Subcutaneous abdominal adipose tissue (tissue), 5 donors: ENCODE measurements at regions not wholly inside any gene's neighbourhood (a gene's known extent, or its start where the extent isn't known, plus 50 kb on each side); places are given as distances from the start of the nearest gene placed in this dataset.

Experiments used
- H3K27ac ChIP-seq: one replicate; pipeline ENCODE4 v1.7.0; 2013; ENCODE audit warnings: low read depth, mild to moderate bottlenecking, inconsistent platforms, low read length, moderate library complexity
- H3K27me3 ChIP-seq, 5 donors: one replicate each; pipeline ENCODE4 v1.7.0; 2013; ENCODE audit warnings: low read length in 5 of 5, inconsistent platforms in 1 of 5; ENCODE audit not compliant: control insufficient read depth in 5 of 5, insufficient read depth in 4 of 5
- H3K36me3 ChIP-seq, 5 donors: one replicate each; pipeline ENCODE4 v1.7.0; 2013; ENCODE audit warnings: low read length in 5 of 5; ENCODE audit not compliant: control insufficient read depth in 5 of 5, insufficient read depth in 5 of 5
- H3K4me1 ChIP-seq, 5 donors: one replicate each; pipeline ENCODE4 v1.7.0; 2013; ENCODE audit warnings: low read length in 5 of 5, mild to moderate bottlenecking in 3 of 5, moderate library complexity in 1 of 5; ENCODE audit not compliant: control insufficient read depth in 5 of 5, insufficient read depth in 5 of 5
- H3K4me3 ChIP-seq, 5 donors: one replicate each; pipeline ENCODE4 v1.7.0; 2013; ENCODE audit warnings: low read length in 5 of 5, low read depth in 1 of 5
- H3K9ac ChIP-seq, 5 donors: one replicate each; pipeline ENCODE4 v1.7.0; 2013; ENCODE audit warnings: low read length in 5 of 5, mild to moderate bottlenecking in 4 of 5, moderate library complexity in 3 of 5
- H3K9me3 ChIP-seq, 5 donors: one replicate each; pipeline ENCODE4 v1.7.0; 2013; ENCODE audit warnings: low read length in 5 of 5; ENCODE audit not compliant: control insufficient read depth in 5 of 5
- donor health status: healthy.
- donor health status: healthy.
- donor health status: healthy.
- donor health status: healthy.
- donor health status: healthy.

- Histone ChIP-seq H3K27me3 (no peaks in the 10 kb centered on the region), H3K27ac (no peak overlapping the region), H3K9ac (no peak overlapping the region), H3K4me3 (no peak overlapping the region), H3K9me3 (peaks cover 0 to 2% (median 0%) of the 10 kb centered on the region in 5 donors), H3K4me1 (no peaks in the 10 kb centered on the region), H3K36me3 (no peaks in the 10 kb centered on the region)
These were observed 151.4 kb upstream of the STX18 start for GRCh38 chr4:4693258-4693657.

GRCh38 chr4:4690854-4691253 lies 149.0 kb upstream of the STX18 start:
- peaks cover 0 to 2% (median 0%) of the 10 kb centered on the region in 5 donors for H3K9me3 ChIP-seq
- no peak overlapping the region for H3K9ac ChIP-seq
- H3K4me1 ChIP-seq = peaks cover 0 to under 1% (median 0%) of the 10 kb centered on the region in 5 donors
- no peaks in the 10 kb centered on the region for H3K36me3 ChIP-seq
- no peak overlapping the region for H3K27ac ChIP-seq
- no peak overlapping the region for H3K4me3 ChIP-seq
- H3K27me3 ChIP-seq = no peaks in the 10 kb centered on the region

GRCh38 chr4:4689694-4690440 lies 148.0 kb upstream of the STX18 start:
- H3K4me3 ChIP-seq = no peak overlapping the region
- peaks cover 0 to 3% (median 0%) of the 10 kb centered on the region in 5 donors for H3K4me1 ChIP-seq
- no peak overlapping the region for H3K27ac ChIP-seq
- no peak overlapping the region for H3K9ac ChIP-seq
- H3K27me3 ChIP-seq = no peaks in the 10 kb centered on the region
- H3K36me3 ChIP-seq = no peaks in the 10 kb centered on the region
- H3K9me3 ChIP-seq = peaks cover 0 to 2% (median 0%) of the 10 kb centered on the region in 5 donors

GRCh38 chr4:4687935-4688727 lies 146.3 kb upstream of the STX18 start:
- no peaks in the 10 kb centered on the region for H3K36me3 ChIP-seq
- H3K9me3 ChIP-seq = peaks cover 0 to 2% (median 0%) of the 10 kb centered on the region in 5 donors
- no peak overlapping the region for H3K9ac ChIP-seq
- no peak overlapping the region for H3K27ac ChIP-seq
- H3K4me3 ChIP-seq = no peak overlapping the region
- H3K4me1 ChIP-seq = peaks cover 0 to 3% (median 0%) of the 10 kb centered on the region in 5 donors
- H3K27me3 ChIP-seq = no peaks in the 10 kb centered on the region

GRCh38 chr4:4687100-4687499 lies 145.3 kb upstream of the STX18 start:
- no peak overlapping the region for H3K4me3 ChIP-seq
- peaks cover 0 to 3% (median 0%) of the 10 kb centered on the region in 5 donors for H3K4me1 ChIP-seq
- no peak overlapping the region for H3K9ac ChIP-seq
- H3K27ac ChIP-seq = no peak overlapping the region
- peaks cover 0 to 2% (median 0%) of the 10 kb centered on the region in 5 donors for H3K9me3 ChIP-seq
- H3K27me3 ChIP-seq = no peaks in the 10 kb centered on the region
- no peaks in the 10 kb centered on the region for H3K36me3 ChIP-seq

- H3K27ac ChIP-seq = no peak overlapping the region
- no peak overlapping the region for H3K4me3 ChIP-seq
- no peak overlapping the region for H3K9ac ChIP-seq
- H3K9me3 ChIP-seq = peaks cover 0 to 2% (median 0%) of the 10 kb centered on the region in 5 donors
- H3K27me3 ChIP-seq = no peaks in the 10 kb centered on the region
- H3K4me1 ChIP-seq = peaks cover 0 to 3% (median 0%) of the 10 kb centered on the region in 5 donors
- no peaks in the 10 kb centered on the region for H3K36me3 ChIP-seq
These were observed 144.3 kb upstream of the STX18 start for GRCh38 chr4:4685810-4686795.

GRCh38 chr4:4681653-4682052 lies 139.8 kb upstream of the STX18 start:
- Histone ChIP-seq H3K36me3 (no peaks in the 10 kb centered on the region), H3K9ac (no peak overlapping the region), H3K4me3 (no peak overlapping the region), H3K27ac (no peak overlapping the region), H3K27me3 (no peaks in the 10 kb centered on the region), H3K4me1 (peaks cover 0 to 13% (median 5%) of the 10 kb centered on the region in 5 donors), H3K9me3 (no peaks in the 10 kb centered on the region)

- no peaks in the 10 kb centered on the region for H3K9me3 ChIP-seq
- no peak overlapping the region for H3K9ac ChIP-seq
- H3K27me3 ChIP-seq = no peaks in the 10 kb centered on the region
- peaks cover 0 to 13% (median 5%) of the 10 kb centered on the region in 5 donors for H3K4me1 ChIP-seq
- no peak overlapping the region for H3K4me3 ChIP-seq
- no peaks in the 10 kb centered on the region for H3K36me3 ChIP-seq
- H3K27ac ChIP-seq = no peak overlapping the region
These were observed 138.9 kb upstream of the STX18 start for GRCh38 chr4:4680758-4681157.

- Histone ChIP-seq H3K27ac (no peak overlapping the region), H3K4me1 (peaks cover 0 to 13% (median 5%) of the 10 kb centered on the region in 5 donors), H3K4me3 (no peak overlapping the region), H3K36me3 (no peaks in the 10 kb centered on the region), H3K9me3 (no peaks in the 10 kb centered on the region), H3K9ac (no peak overlapping the region), H3K27me3 (no peaks in the 10 kb centered on the region)
These were observed 138.4 kb upstream of the STX18 start for GRCh38 chr4:4680243-4680642.
